ENCODE measurements at regions not wholly inside any gene's neighbourhood (a gene's known extent, or its start where the extent isn't known, plus 50 kb on each side); places are given as distances from the start of the nearest gene placed in this dataset.

DNA sequence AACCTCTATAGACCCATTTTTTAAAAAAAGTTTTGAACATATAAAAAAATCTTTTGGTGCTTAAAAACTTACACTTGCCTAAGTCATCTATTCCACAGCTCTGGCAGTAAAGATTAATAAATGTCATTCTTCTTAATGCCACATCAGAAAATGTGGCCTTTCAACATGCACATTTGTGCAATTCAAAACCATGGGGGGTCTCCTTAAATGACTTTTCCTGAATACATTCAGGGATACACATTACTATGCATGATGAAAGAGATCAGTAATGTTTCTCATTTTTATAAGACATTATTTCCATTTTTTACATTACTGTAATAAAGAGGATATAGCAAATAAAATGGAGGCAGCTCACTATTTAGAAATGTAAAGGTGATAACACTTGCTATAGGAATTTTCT is 142.3 kb downstream of the RBM43 start:
- H3K4me2 ChIP-seq (ENCODE audit: low read length), result no peak overlapping the region
- H3K27me3 ChIP-seq (ENCODE audit: control insufficient read depth, insufficient read depth, low read length), result no peaks in the 10 kb centered on the region
- H2AFZ ChIP-seq, result no peak overlapping the region
- H3K9ac ChIP-seq, result no peak overlapping the region
- no peaks in the 10 kb centered on the region for H3K36me3 ChIP-seq (ENCODE audit: control insufficient read depth, insufficient read depth, low read length)
- TF ChIP-seq, protein P1, sequence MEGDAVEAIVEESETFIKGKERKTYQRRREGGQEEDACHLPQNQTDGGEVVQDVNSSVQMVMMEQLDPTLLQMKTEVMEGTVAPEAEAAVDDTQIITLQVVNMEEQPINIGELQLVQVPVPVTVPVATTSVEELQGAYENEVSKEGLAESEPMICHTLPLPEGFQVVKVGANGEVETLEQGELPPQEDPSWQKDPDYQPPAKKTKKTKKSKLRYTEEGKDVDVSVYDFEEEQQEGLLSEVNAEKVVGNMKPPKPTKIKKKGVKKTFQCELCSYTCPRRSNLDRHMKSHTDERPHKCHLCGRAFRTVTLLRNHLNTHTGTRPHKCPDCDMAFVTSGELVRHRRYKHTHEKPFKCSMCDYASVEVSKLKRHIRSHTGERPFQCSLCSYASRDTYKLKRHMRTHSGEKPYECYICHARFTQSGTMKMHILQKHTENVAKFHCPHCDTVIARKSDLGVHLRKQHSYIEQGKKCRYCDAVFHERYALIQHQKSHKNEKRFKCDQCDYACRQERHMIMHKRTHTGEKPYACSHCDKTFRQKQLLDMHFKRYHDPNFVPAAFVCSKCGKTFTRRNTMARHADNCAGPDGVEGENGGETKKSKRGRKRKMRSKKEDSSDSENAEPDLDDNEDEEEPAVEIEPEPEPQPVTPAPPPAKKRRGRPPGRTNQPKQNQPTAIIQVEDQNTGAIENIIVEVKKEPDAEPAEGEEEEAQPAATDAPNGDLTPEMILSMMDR (IDR thresholded peaks at IDR 0.05), result no peak
- H3K4me3 ChIP-seq (ENCODE audit: low read depth, low read length), result no peak overlapping the region
- no peaks in the 10 kb centered on the region for H3K79me2 ChIP-seq
- H3K4me1 ChIP-seq, result no peaks in the 10 kb centered on the region
- H3K9me3 ChIP-seq (ENCODE audit: control insufficient read depth, low read length), result no peaks in the 10 kb centered on the region
- no peak overlapping the region for H3K27ac ChIP-seq

DNA sequence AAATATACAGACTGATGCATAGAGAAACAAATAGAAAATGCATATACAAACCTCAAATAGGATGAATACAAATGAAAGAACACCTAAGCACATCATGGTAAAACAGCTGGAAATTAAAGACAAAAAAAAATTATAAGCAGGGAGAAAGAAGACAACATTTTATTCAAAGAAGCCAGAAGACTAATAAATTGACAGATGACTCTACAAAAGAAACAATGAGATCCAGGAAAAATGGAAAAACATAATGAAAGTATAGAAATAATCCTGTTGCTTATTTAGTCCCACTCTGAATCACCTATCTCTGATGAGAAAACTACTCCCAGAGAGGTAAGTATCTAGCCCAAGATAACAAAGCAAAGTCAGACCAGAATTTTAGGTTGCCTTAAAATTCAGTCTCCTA is 143.4 kb downstream of the RBM43 start:
- Histone ChIP-seq H3K4me3 (ENCODE audit: low read depth, low read length) (no peak overlapping the region), H3K27ac (no peak overlapping the region), H3K27me3 (ENCODE audit: control insufficient read depth, insufficient read depth, low read length) (no peaks in the 10 kb centered on the region), H3K9ac (no peak overlapping the region), H3K4me2 (ENCODE audit: low read length) (no peak overlapping the region), H3K36me3 (ENCODE audit: control insufficient read depth, insufficient read depth, low read length) (no peaks in the 10 kb centered on the region), H3K79me2 (no peaks in the 10 kb centered on the region), H3K4me1 (no peaks in the 10 kb centered on the region), H2AFZ (no peak overlapping the region), H3K9me3 (ENCODE audit: control insufficient read depth, low read length) (no peaks in the 10 kb centered on the region)
- TF ChIP-seq, protein P1 (IDR thresholded peaks at IDR 0.05), result no peak

GRCh38 chr2:151114874-151115273 is 146.8 kb downstream of the RBM43 start:
- H2AFZ ChIP-seq, result no peak overlapping the region
- H3K9me3 ChIP-seq (ENCODE audit: control insufficient read depth, low read length), result no peaks in the 10 kb centered on the region
- no peak overlapping the region for H3K27ac ChIP-seq
- H3K27me3 ChIP-seq (ENCODE audit: control insufficient read depth, insufficient read depth, low read length), result no peaks in the 10 kb centered on the region
- no peaks in the 10 kb centered on the region for H3K4me1 ChIP-seq
- no peak overlapping the region for H3K4me3 ChIP-seq (ENCODE audit: low read depth, low read length)
- H3K9ac ChIP-seq, result no peak overlapping the region
- no peak overlapping the region for H3K4me2 ChIP-seq (ENCODE audit: low read length)
- no peaks in the 10 kb centered on the region for H3K79me2 ChIP-seq
- H3K36me3 ChIP-seq (ENCODE audit: control insufficient read depth, insufficient read depth, low read length), result no peaks in the 10 kb centered on the region
- TF ChIP-seq, protein P1 (IDR thresholded peaks at IDR 0.05), result no peak

DNA sequence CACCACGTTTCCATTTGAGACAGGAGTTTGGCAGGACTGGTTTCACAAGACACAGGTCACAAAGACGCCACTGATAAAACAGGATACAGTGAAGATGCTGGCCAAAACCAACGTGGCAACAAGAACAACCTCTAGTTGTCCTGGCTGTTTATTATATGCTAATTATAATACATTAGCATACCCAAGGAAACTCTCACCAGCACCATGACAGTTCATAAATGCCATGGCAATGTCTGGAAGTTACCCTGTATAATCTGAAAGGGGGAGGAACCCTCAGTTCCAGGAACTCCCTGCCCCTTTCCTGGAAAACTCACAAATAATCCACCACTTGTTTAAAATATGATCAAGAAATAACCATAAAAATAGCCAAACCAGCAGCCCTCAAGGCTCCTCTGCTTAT is 148.3 kb downstream of the RBM43 start:
- Histone ChIP-seq H3K4me1 (no peaks in the 10 kb centered on the region), H3K27me3 (ENCODE audit: control insufficient read depth, insufficient read depth, low read length) (no peaks in the 10 kb centered on the region), H3K9me3 (ENCODE audit: control insufficient read depth, low read length) (no peaks in the 10 kb centered on the region), H2AFZ (no peak overlapping the region), H3K79me2 (no peaks in the 10 kb centered on the region), H3K36me3 (ENCODE audit: control insufficient read depth, insufficient read depth, low read length) (no peaks in the 10 kb centered on the region), H3K27ac (no peak overlapping the region), H3K4me3 (ENCODE audit: low read depth, low read length) (no peak overlapping the region), H3K4me2 (ENCODE audit: low read length) (no peak overlapping the region), H3K9ac (no peak overlapping the region)
- TF ChIP-seq, protein P1 (IDR thresholded peaks at IDR 0.05), result no peak

DNA sequence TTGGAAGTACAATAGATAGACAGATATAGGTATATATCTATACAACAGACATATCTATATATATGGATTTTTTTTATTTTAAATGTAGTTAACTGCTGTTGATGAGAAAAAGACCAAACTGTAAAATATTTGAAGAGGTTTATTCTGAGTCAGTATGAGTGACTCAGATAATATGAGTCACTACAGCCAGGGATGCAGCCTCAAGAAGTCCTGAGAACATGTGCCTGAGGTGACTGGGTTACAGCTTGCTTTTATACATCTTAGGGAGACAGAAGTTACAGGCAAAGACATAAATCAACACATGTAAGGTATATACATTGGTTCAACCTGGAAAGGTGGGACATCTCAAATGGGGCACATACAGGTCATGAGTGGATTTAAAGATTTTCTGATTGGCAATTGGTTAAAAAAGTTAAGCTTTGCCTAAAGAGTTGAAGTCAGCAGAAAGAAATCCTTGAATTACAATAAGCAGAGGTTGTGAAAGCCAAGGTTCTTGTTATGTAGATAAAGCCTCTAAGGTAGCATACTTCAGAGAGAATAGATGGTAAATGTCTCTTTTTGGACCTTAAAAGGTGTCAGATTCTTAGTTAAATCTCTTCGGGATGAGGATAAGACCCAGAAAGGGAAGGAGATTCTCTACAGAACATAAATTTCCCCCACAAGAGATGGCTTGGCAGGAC is 149.9 kb downstream of the RBM43 start:
- no peak overlapping the region for H3K9ac ChIP-seq
- H3K4me2 ChIP-seq (ENCODE audit: low read length), result no peak overlapping the region
- no peak overlapping the region for H3K4me3 ChIP-seq (ENCODE audit: low read depth, low read length)

More for the DNA sequence above, 149.9 kb downstream of the RBM43 start:
- Histone ChIP-seq H3K27me3 (ENCODE audit: control insufficient read depth, insufficient read depth, low read length) (no peaks in the 10 kb centered on the region), H3K4me1 (no peaks in the 10 kb centered on the region), H3K27ac (no peak overlapping the region), H3K36me3 (ENCODE audit: control insufficient read depth, insufficient read depth, low read length) (no peaks in the 10 kb centered on the region), H2AFZ (no peak overlapping the region), H3K9me3 (ENCODE audit: control insufficient read depth, low read length) (no peaks in the 10 kb centered on the region), H3K79me2 (no peaks in the 10 kb centered on the region)
- TF ChIP-seq, protein P1 (IDR thresholded peaks at IDR 0.05), result no peak
